ENCODE measurements at regions not wholly inside any gene's neighbourhood (a gene's known extent, or its start where the extent isn't known, plus 50 kb on each side); places are given as distances from the start of the nearest gene placed in this dataset.

- no peak overlapping the region for H3K9ac ChIP-seq (replicated peaks; ENCODE audit: extremely low read depth, insufficient read depth, low read length)
- peaks cover 1 to 8% of the 10 kb centered on the region in 2 experiments for H3K27me3 ChIP-seq (ENCODE audit: control insufficient read depth in 2 of 2, insufficient read depth in 2 of 2, low read length in 2 of 2)
- intact Hi-C loops (cut with micrococcal nuclease) = no loop called here
- no peaks in the 10 kb centered on the region for H3K36me3 ChIP-seq (ENCODE audit: control insufficient read depth in 2 of 2, extremely low read depth in 1 of 2, insufficient read depth in 2 of 2, low read length in 2 of 2)
- ChIA-PET POLR2A (no interaction called here), CTCF (no interaction called here)
- H2AFZ ChIP-seq (ENCODE audit: low read depth, low read length) = no peak overlapping the region
- H3K4me3 ChIP-seq (replicated peaks in 1 of 3; ENCODE audit: insufficient read depth in 1 of 3, low read depth in 1 of 3, low read length in 3 of 3) = no peak overlapping the region
- dilution Hi-C loops (cut with MboI; ENCODE audit: extremely low pct_ligation_motif_present, low sequenced_read_pairs) = no loop called here
- FAIRE-seq = no peak
- no peak for DNase-seq (ENCODE audit: low read depth, low spot score)
- H3K4me1 ChIP-seq (ENCODE audit: control insufficient read depth, extremely low read depth, insufficient read depth, low read length) = no peaks in the 10 kb centered on the region
- no peak overlapping the region for H3K27ac ChIP-seq (ENCODE audit: insufficient read depth, low read depth, low read length)
- no peaks in the 10 kb centered on the region for H3K9me1 ChIP-seq (replicated peaks; ENCODE audit: control insufficient read depth, extremely low read depth, insufficient read depth, low read length)
- TF ChIP-seq GATA2 (IDR thresholded peaks at IDR 0.05; ENCODE audit: insufficient read depth, insufficient read length, low read depth, low read length) = no peak
- no peak for TF ChIP-seq MYC (IDR thresholded peaks at IDR 0.05; ENCODE audit: low read depth, low read length)
- no peak for TF ChIP-seq FOS (IDR thresholded peaks at IDR 0.05; ENCODE audit: borderline replicate concordance, insufficient read depth, low read length)
- TF ChIP-seq JUN (IDR thresholded peaks at IDR 0.05; ENCODE audit: borderline replicate concordance, insufficient read depth, insufficient read length, low read depth) = no peak
- no peak for TF ChIP-seq EZH2 (IDR thresholded peaks at IDR 0.05; ENCODE audit: borderline replicate concordance, low read depth, low read length, severe bottlenecking)
- TF ChIP-seq, protein P1, sequence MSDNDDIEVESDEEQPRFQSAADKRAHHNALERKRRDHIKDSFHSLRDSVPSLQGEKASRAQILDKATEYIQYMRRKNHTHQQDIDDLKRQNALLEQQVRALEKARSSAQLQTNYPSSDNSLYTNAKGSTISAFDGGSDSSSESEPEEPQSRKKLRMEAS (IDR thresholded peaks at IDR 0.05; ENCODE audit: insufficient read depth, insufficient read length) = no peak
- H4K20me1 ChIP-seq (replicated peaks; ENCODE audit: control insufficient read depth, extremely low read depth, insufficient read depth, low read length) = no peaks in the 10 kb centered on the region
- no peaks in the 10 kb centered on the region for H3K9me3 ChIP-seq (replicated peaks; ENCODE audit: control insufficient read depth, insufficient read depth, low read length)
- no peaks in the 10 kb centered on the region for H3K79me2 ChIP-seq (ENCODE audit: control insufficient read depth, insufficient read depth, low read length)
- H3K4me2 ChIP-seq (ENCODE audit: insufficient read depth, low read length) = no peak overlapping the region
- no TSS peak for BruUV-seq (replicated peaks)
These were observed 154.7 kb upstream of the ANKH start for GRCh38 chr5:15026011-15026893.

DNA sequence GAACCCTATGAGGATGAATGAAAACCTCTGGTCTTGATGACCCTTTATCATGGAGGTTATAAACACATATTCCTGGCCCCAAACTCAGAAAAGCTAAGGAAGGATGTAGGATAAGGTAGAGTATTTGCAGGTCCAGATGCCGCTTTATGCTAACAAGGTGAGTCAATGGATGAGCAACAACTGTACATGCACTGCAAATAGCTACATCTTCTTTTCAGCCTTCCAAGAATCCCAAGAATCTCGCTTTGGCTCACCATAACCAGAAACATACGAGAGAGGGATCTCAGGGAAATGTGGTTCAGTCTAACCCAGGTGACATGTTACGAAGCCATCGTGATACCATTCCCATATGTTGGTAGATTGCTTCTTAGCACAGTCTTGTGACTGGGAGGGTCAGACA lies 152.3 kb upstream of the ANKH start:
- dilution Hi-C loops (cut with MboI; ENCODE audit: extremely low pct_ligation_motif_present, low sequenced_read_pairs) = loop anchor here (25.0 kb wide), 1 partner anchor 287 kb away; no protein-coding TSS in a partner anchor
- no TSS peak for BruUV-seq (replicated peaks)
- Histone ChIP-seq H3K27me3 (ENCODE audit: control insufficient read depth in 2 of 2, insufficient read depth in 2 of 2, low read length in 2 of 2) (peaks cover 2% of the 10 kb centered on the region in 2 experiments), H3K27ac (ENCODE audit: insufficient read depth, low read depth, low read length) (no peak overlapping the region), H3K4me2 (ENCODE audit: insufficient read depth, low read length) (no peak overlapping the region), H4K20me1 (replicated peaks; ENCODE audit: control insufficient read depth, extremely low read depth, insufficient read depth, low read length) (no peaks in the 10 kb centered on the region), H3K9me3 (replicated peaks; ENCODE audit: control insufficient read depth, insufficient read depth, low read length) (no peaks in the 10 kb centered on the region), H2AFZ (ENCODE audit: low read depth, low read length) (no peak overlapping the region), H3K9me1 (replicated peaks; ENCODE audit: control insufficient read depth, extremely low read depth, insufficient read depth, low read length) (no peaks in the 10 kb centered on the region), H3K4me1 (ENCODE audit: control insufficient read depth, extremely low read depth, insufficient read depth, low read length) (no peaks in the 10 kb centered on the region), H3K9ac (replicated peaks; ENCODE audit: extremely low read depth, insufficient read depth, low read length) (no peak overlapping the region), H3K36me3 (ENCODE audit: control insufficient read depth in 2 of 2, extremely low read depth in 1 of 2, insufficient read depth in 2 of 2, low read length in 2 of 2) (no peaks in the 10 kb centered on the region), H3K4me3 (replicated peaks in 1 of 3; ENCODE audit: insufficient read depth in 1 of 3, low read depth in 1 of 3, low read length in 3 of 3) (no peak overlapping the region), H3K79me2 (ENCODE audit: control insufficient read depth, insufficient read depth, low read length) (no peaks in the 10 kb centered on the region)
- intact Hi-C loops (cut with micrococcal nuclease) = no loop called here
- ChIA-PET POLR2A (no interaction called here), CTCF (no interaction called here)
- DNase-seq (ENCODE audit: low read depth, low spot score) (no peak), FAIRE-seq (no peak)
- TF ChIP-seq CTCF (IDR thresholded peaks at IDR 0.05; ENCODE audit: extremely low read depth in 1 of 2, insufficient read depth in 1 of 2, low read depth in 1 of 2, low read length in 2 of 2) = no peak
- no peak for TF ChIP-seq JUN (IDR thresholded peaks at IDR 0.05; ENCODE audit: borderline replicate concordance, insufficient read depth, insufficient read length, low read depth)
- TF ChIP-seq GATA2 (IDR thresholded peaks at IDR 0.05; ENCODE audit: insufficient read depth, insufficient read length, low read depth, low read length) = no peak
- TF ChIP-seq, protein P1 (IDR thresholded peaks at IDR 0.05; ENCODE audit: insufficient read depth, insufficient read length) = no peak
- TF ChIP-seq POLR2AphosphoS5 (IDR thresholded peaks at IDR 0.05; ENCODE audit: insufficient read depth, low read depth, low read length) = no peak
- TF ChIP-seq FOS (IDR thresholded peaks at IDR 0.05; ENCODE audit: borderline replicate concordance, insufficient read depth, low read length) = no peak
- TF ChIP-seq EZH2 (IDR thresholded peaks at IDR 0.05; ENCODE audit: borderline replicate concordance, low read depth, low read length, severe bottlenecking) = no peak
- TF ChIP-seq MYC (IDR thresholded peaks at IDR 0.05; ENCODE audit: low read depth, low read length) = no peak
- TF ChIP-seq POLR2A (IDR thresholded peaks at IDR 0.05; ENCODE audit: low read depth, low read length) = no peak

All from endothelial cell of umbilical vein (primary cell).